ENCODE measurements at regions not wholly inside any gene's neighbourhood (a gene's known extent, or its start where the extent isn't known, plus 50 kb on each side); places are given as distances from the start of the nearest gene placed in this dataset.

- DNase-seq = no peak
Measured at GRCh38 chr18:10368456-10369453, 85.7 kb upstream of the APCDD1 start.

- no peak for DNase-seq
Measured at GRCh38 chr18:10370716-10371115, 83.7 kb upstream of the APCDD1 start.

DNA sequence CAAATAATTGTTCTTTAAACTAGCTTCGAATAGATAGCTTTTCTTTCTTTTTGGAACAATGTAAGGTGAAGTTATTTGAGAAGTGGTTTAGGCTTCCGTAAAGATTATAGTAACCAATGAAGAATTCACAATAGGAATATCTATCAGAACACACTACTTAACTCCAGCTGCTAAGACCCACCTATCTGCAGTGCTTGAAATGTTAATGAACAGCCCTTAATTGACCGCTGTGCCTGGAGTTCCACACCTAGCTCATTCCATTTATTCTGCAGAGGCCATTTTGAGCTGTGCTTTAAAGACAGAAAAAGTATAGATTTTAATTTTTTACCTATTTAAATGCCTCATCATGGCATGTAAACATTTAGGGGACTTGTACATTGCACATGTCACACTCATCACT lies 83.3 kb upstream of the APCDD1 start:
- DNase-seq = no peak

DNA sequence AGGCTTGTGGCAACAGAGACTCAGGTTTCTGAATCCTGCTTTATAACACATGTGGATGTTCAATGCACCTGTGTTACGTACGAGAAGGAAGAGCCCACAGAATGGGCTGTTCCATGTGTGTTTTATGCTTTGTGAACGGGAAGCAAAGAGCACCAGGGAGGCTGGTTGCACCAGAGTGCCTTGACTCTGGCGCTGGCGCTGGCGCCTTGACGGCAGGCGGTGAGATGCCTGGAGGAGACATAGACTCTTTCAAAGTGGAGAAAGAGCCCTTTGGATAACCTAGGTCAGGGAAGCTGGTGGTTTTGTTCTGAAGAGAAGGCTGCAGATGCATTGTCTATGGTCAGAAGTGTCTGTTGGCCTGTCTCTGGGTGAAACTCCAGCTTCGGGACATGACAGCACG lies 80.2 kb upstream of the APCDD1 start:
- no peak for DNase-seq

DNA sequence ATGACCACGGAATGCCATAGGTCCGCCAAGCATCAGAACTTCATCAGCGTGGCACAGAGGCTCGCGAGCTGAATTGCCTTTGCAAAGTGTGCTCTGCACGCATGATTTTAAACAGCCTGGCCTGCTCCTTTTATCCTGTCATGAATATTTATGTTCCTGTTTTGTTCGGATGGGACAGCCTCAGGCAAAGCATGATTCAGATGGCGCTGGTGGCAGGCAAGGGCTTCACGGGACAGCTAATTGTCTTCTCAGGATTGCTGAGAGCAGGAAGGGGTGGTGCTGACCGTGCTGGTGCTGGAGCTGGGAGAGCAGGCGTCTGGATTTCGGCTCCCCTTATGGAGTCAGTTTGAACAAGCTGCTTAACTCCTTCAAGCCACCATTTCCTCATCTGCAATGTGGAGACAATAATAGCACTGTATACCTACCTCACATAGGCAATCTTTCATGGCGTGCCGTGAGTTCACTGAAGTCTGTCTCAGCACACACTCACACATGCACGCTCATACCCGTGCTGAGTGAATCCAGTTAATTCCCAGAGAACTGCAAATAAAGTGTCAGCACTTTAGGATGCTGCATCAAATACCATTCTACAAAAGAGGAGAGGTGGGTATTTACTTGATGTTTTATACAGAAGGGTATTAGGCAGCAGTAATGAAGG lies 79.7 kb upstream of the APCDD1 start:
- DNase-seq = no peak

GRCh38 chr18:10376731-10377130 lies 77.7 kb upstream of the APCDD1 start:
- no peak for DNase-seq

DNA sequence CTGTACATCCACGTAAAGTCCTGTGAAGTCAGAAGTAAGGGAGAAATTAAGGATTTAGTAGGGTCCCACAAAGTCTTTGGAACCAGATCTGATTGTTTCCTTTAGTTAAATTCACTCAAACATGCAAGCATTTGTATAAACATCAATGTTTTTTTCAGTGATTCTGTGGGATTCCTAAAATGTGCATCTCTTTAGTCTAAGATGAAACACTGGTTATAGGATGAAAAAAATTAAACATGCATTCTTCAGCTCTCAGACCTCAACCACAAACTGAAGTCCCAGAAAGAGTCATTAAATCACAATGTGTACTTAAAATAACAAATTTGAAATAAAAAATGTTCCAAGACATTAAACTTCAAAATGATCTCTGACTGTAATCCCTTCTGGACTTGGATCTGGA lies 76.5 kb upstream of the APCDD1 start:
- DNase-seq = no peak

- no peak for DNase-seq
Measured at GRCh38 chr18:10378688-10379420, 75.6 kb upstream of the APCDD1 start.

DNA sequence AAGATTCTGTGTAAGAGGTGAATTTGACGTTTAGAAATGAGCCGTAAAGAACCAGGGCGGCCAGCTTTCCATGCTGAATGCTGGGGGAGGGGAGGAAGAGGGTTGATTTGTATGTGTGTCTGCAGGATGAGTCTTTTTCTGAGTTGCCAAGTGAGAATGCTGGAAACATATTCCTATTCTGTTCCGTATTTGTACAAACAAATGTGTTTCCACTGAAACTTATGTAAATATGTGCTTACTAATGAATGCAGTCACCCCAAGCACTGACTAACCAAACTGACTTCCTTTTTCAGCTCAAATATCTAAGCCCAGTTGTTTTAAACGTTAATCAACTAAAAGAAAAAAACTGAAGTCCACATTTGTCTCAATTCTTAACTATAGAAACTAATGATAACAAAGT lies 74.9 kb upstream of the APCDD1 start:
- DNase-seq = no peak

DNA sequence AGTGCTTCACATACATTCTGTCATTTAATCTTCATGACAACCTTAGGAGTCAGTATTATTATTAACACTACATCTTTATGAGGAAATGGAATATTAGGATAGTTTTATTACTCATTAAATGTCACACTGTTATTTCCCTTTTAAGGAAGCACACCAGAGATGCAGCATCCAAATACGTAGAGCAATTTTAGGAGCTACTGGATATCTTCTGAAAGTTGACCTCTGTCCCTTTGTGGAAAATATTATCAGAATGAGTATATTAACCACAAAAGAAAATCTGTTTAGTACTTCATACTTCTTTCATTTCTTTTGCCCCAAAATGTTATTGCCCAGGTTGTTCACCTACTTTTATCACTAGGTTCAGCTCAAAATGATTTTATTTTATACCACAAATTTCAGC lies 72.9 kb upstream of the APCDD1 start:
- no peak for DNase-seq

DNA sequence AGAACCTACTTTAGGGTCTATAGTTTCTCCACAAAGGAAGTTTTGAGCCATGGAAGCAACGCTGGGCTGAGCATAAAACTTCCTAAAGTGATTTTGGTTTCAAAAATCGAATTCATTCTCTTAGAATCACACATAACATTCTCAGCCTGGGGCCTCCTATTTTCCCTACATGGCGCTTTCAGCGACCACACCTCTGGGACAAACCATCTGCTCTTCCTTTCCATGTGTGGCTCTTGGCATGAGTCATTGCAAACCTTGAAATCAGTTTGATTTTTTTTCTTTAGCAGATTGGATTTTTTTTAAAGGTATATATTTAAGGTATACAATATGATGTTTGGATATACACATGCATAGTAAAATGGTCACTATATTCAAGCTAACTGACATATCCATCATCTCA lies 72.5 kb upstream of the APCDD1 start:
- no peak for DNase-seq

DNA sequence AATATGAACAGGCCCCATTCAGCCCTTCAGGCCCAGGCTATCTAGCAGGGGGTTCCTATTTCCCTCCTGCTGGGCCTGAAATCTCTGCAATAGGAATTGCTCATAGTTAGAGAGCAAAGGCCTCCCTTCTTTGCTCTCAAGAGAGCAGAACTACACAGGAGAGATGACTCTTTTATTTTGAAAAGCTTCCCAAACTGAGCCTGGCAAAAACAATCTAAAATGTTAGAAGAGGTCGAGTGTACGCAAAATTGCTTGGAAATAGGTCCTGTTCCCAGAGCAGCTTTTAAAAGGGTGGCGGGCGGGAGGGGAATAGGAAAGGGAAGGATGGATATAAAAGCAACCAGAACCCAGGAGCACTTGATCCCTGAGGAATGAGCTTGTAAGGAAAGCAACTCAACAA lies 68.4 kb upstream of the APCDD1 start:
- DNase-seq = no peak

DNA sequence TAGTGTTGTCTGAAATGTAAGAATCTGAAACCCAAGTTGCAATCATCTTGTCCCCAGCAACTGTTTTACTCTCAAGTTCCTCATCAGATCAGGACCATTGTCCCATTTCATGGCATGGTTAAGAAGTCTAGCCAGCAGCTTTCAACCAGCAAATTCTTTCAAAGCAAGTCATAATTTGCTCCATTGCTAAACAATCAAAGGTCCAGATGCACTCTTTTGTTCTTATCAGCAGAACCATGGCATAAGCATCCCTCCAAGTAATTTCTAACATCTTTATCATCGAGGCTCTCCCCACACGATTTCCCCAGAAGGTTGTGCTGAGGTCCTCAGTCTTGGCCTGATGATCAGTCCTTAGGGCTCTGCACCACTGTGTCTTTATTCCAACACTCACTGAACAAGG lies 67.5 kb upstream of the APCDD1 start:
- no peak for DNase-seq

DNA sequence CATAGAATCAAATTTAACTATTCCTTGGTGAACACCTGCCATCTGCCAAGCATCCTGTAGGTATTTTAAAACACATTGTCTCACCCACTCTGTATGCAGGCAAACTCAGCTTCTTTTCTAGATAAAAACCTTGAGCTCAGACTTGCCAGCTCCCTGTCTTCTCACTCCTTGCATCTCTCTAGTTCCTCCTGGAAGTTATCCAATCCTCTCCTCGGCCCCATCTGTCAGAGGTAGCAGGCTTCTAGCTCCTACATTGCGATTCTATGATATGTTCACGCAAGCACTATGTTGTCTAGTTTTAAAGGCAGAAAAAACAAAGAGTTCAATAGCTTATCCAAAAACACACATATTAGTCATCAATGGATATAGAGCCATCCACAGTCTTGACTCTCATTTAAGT lies 67.0 kb upstream of the APCDD1 start:
- DNase-seq = no peak

DNA sequence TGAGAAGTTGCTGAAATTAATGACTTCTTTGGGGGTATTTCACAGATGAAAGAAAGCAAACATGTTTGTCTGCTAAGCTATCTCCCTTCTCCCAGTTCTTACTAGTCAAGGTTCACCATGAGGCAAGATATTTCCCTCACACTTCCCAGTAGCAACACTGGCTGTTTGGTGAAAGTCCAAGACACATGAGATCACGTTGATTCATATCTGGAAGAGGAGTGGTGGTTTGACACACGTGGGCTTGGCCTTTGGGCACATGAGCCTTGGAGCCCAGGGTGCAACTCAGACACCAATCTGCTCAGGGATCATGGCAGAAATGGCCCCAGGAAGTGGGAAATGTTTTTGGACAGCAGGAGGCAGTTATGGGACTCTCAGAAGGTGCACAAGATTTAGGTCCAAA lies 66.1 kb upstream of the APCDD1 start:
- no peak for DNase-seq

DNA sequence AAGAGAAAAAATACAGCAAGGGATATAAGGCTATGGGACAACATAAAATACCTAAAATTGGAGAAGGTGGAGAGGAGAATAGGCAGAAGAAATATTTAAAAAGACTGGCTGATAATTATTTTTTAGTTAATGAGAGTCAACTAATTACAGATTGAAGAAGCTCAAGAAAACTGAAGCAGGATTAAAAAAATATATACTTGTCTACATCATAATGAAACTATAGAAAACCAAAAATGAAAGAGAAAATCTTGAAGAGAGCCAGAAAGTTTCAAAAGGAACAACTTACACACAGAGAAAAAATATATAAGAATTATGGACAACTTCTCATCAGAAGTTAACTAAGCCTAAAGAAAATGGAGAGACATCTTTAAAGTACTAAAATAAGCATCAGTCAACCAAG lies 62.9 kb upstream of the APCDD1 start:
- DNase-seq = no peak

DNA sequence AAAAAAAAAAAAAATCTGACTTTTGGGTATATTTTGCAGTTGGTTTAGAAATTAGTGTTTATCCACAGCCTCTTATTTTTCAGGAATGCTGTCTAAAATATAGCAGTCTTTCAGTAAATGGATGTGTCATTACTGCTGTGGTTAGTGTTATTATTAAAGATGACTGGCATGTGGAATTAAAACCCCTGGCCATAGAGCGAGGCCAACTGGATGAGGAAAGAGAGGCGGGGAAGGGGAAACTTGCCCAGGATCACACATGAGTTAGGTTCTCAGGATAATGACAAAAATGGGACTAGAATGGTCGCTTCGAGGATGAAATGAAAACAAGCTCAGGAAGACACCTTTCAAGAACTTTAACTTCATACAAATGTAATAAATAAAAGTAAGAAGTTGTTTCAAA lies 57.4 kb upstream of the APCDD1 start:
- DNase-seq = no peak

GRCh38 chr18:10398571-10398970 lies 55.9 kb upstream of the APCDD1 start:
- no peak for DNase-seq

- DNase-seq = no peak
Measured at GRCh38 chr18:10399465-10399864, 55.0 kb upstream of the APCDD1 start.

- peak; percentile 6 for DNase-seq
Measured at GRCh38 chr18:10400534-10401307, 53.7 kb upstream of the APCDD1 start.

DNA sequence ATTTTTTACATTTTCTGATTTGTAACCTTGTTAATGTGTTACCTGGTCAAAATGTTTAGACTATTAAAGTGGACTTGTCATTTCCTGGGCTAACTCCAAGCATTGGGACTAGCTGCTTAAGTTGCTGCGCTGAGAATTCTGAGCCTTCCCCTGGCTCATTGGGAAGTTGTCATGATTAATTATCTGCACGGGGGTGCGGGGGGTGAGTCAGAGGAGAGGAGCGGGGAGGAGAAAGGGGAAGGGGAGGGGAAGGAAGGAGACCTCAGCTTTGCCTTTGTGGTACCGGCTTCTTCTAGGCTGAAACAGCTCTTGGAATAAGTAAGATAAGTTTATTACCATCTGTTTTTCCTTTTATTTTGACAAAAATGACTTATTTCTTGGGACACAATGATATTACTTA lies 52.9 kb upstream of the APCDD1 start:
- DNase-seq = no peak

- DNase-seq = no peak
Measured at GRCh38 chr18:10401930-10402329, 52.5 kb upstream of the APCDD1 start.

Measured in CD4-positive, alpha-beta T cell treated with Interleukin-10 for 1 hour (primary cell).